Glutamatergic neuron (in vitro differentiated cells): ENCODE measurements at regions not wholly inside any gene's neighbourhood (a gene's known extent, or its start where the extent isn't known, plus 50 kb on each side); places are given as distances from the start of the nearest gene placed in this dataset.

Source experiments
- DNase-seq: peaks from one replicate; pipeline ENCODE4 v3.0.0; 2022
- H3K27ac Mint-ChIP-seq: one replicate; pipeline ENCODE4 v1.8.0; 2020; ENCODE audit warnings: mild to moderate bottlenecking, mixed read lengths, inconsistent platforms; ENCODE audit not compliant: unreplicated experiment
- H3K27me3 Mint-ChIP-seq: one replicate; pipeline ENCODE4 v1.8.0; 2020; ENCODE audit warnings: mild to moderate bottlenecking, moderate library complexity, mixed read lengths, inconsistent platforms; ENCODE audit not compliant: unreplicated experiment
- H3K36me3 Mint-ChIP-seq: one replicate; pipeline ENCODE4 v1.8.0; 2020; ENCODE audit warnings: mild to moderate bottlenecking, mixed read lengths, inconsistent platforms; ENCODE audit not compliant: unreplicated experiment
- H3K4me1 Mint-ChIP-seq: one replicate; pipeline ENCODE4 v1.8.0; 2020; ENCODE audit warnings: mild to moderate bottlenecking, low read depth, mixed read lengths, inconsistent platforms; ENCODE audit not compliant: unreplicated experiment
- H3K4me3 Mint-ChIP-seq: one replicate; pipeline ENCODE4 v1.8.0; 2020; ENCODE audit warnings: mild to moderate bottlenecking, mixed read lengths, inconsistent platforms; ENCODE audit not compliant: unreplicated experiment
- H3K9me3 Mint-ChIP-seq: one replicate; pipeline ENCODE4 v1.8.0; 2020; ENCODE audit warnings: mild to moderate bottlenecking, moderate library complexity, mixed read lengths, inconsistent platforms; ENCODE audit not compliant: unreplicated experiment
- CTCF ChIP-seq: fragments of 200-600 bp; sonication (generic); IDR thresholded peaks from one replicate; pipeline ENCODE4 v1.5.0; 2021; ENCODE audit not compliant: partially characterized antibody, unreplicated experiment

- Mint-ChIP-seq H3K27ac (no peak overlapping the region), H3K27me3 (peaks cover under 1% of the 10 kb centered on the region), H3K36me3 (no peaks in the 10 kb centered on the region), H3K4me1 (no peaks in the 10 kb centered on the region), H3K4me3 (no peak overlapping the region), H3K9me3 (peaks cover 2% of the 10 kb centered on the region)
- TF ChIP-seq CTCF = no peak
- DNase-seq = no peak
Observed at GRCh38 chr4:167964766-167965373, 127.5 kb upstream of the ANXA10 start.

GRCh38 chr4:167966143-167966542 lies 126.2 kb upstream of the ANXA10 start:
- H3K4me1 Mint-ChIP-seq = no peaks in the 10 kb centered on the region
- H3K4me3 Mint-ChIP-seq = no peak overlapping the region
- no peak overlapping the region for H3K27ac Mint-ChIP-seq
- TF ChIP-seq CTCF = no peak
- no peak for DNase-seq
- H3K9me3 Mint-ChIP-seq = no peaks in the 10 kb centered on the region
- peaks cover 2% of the 10 kb centered on the region for H3K27me3 Mint-ChIP-seq
- no peaks in the 10 kb centered on the region for H3K36me3 Mint-ChIP-seq

- Mint-ChIP-seq H3K4me1 (no peaks in the 10 kb centered on the region), H3K27ac (no peak overlapping the region), H3K27me3 (peaks cover 2% of the 10 kb centered on the region), H3K4me3 (no peak overlapping the region), H3K36me3 (peaks cover 13% of the 10 kb centered on the region), H3K9me3 (peaks cover 4% of the 10 kb centered on the region)
- TF ChIP-seq CTCF = no peak
- no peak for DNase-seq
Observed at GRCh38 chr4:167973513-167973912, 118.8 kb upstream of the ANXA10 start.

GRCh38 chr4:167985565-167985964 lies 106.8 kb upstream of the ANXA10 start:
- Mint-ChIP-seq H3K36me3 (no peaks in the 10 kb centered on the region), H3K4me3 (no peak overlapping the region), H3K27ac (no peak overlapping the region), H3K4me1 (no peaks in the 10 kb centered on the region), H3K9me3 (peaks cover 2% of the 10 kb centered on the region), H3K27me3 (no peaks in the 10 kb centered on the region)
- no peak for TF ChIP-seq CTCF
- DNase-seq = no peak

GRCh38 chr4:167986044-167986443 lies 106.3 kb upstream of the ANXA10 start:
- Mint-ChIP-seq H3K27ac (no peak overlapping the region), H3K4me3 (no peak overlapping the region), H3K27me3 (no peaks in the 10 kb centered on the region), H3K4me1 (no peaks in the 10 kb centered on the region), H3K9me3 (peaks cover 2% of the 10 kb centered on the region), H3K36me3 (no peaks in the 10 kb centered on the region)
- TF ChIP-seq CTCF = no peak
- no peak for DNase-seq
